Endometrial microvascular endothelial cells (primary cell): ENCODE measurements at regions not wholly inside any gene's neighbourhood (a gene's known extent, or its start where the extent isn't known, plus 50 kb on each side); places are given as distances from the start of the nearest gene placed in this dataset.

Experiments used
- in situ Hi-C: cut with HindIII; loops from 2 replicates; pipeline ENCODE4 v1.10.0; 2017; ENCODE audit warnings: low sequenced_read_pairs, low pct_unique_long_range_greater_than_20kb; ENCODE audit errors: inconsistent ontology term

GRCh38 chr17:56681561-56682266 is 88.2 kb downstream of the NOG start:
- in situ Hi-C loops: no loop called here

- in situ Hi-C loops: no loop called here
These were observed 94.7 kb downstream of the NOG start for GRCh38 chr17:56688151-56688550.

- in situ Hi-C loops: no loop called here
These were observed 97.2 kb downstream of the NOG start for GRCh38 chr17:56690441-56691291.

GRCh38 chr17:56694825-56695224 is 101.3 kb downstream of the NOG start:
- in situ Hi-C loops: no loop called here

GRCh38 chr17:56697190-56697589 is 103.7 kb downstream of the NOG start:
- in situ Hi-C loops: no loop called here

- in situ Hi-C loops: no loop called here
These were observed 105.8 kb downstream of the NOG start for GRCh38 chr17:56699186-56699894.

- in situ Hi-C loops: loop anchor here (25.0 kb wide), 1 partner anchor 114 kb away; the partner anchor contains the start of gene NOG
These were observed 107.5 kb downstream of the NOG start for GRCh38 chr17:56700919-56701420.

- in situ Hi-C loops: loop anchor here (25.0 kb wide), 1 partner anchor 120 kb away; the partner anchor contains the start of gene NOG
These were observed 114.1 kb downstream of the NOG start for GRCh38 chr17:56707312-56708219.

- in situ Hi-C loops: loop anchor here (25.0 kb wide), 1 partner anchor 121 kb away; the partner anchor contains the start of gene NOG
These were observed 114.7 kb downstream of the NOG start for GRCh38 chr17:56708220-56708558.

GRCh38 chr17:56708670-56709410 is 115.3 kb downstream of the NOG start:
- in situ Hi-C loops: loop anchor here (25.0 kb wide), 1 partner anchor 122 kb away; the partner anchor contains the start of gene NOG

GRCh38 chr17:56710986-56711385 is 117.5 kb downstream of the NOG start:
- in situ Hi-C loops: loop anchor here (25.0 kb wide), 1 partner anchor 124 kb away; the partner anchor contains the start of gene NOG

- in situ Hi-C loops: loop anchor here (25.0 kb wide), 1 partner anchor 128 kb away; the partner anchor contains the start of gene NOG
These were observed 117.9 kb downstream of the C17orf67 start for GRCh38 chr17:56715613-56716357.

GRCh38 chr17:56717471-56717870 is 116.2 kb downstream of the C17orf67 start:
- in situ Hi-C loops: loop anchor here (25.0 kb wide), 1 partner anchor 130 kb away; the partner anchor contains the start of gene NOG

- in situ Hi-C loops: loop anchor here (25.0 kb wide), 1 partner anchor 131 kb away; the partner anchor contains the start of gene NOG
These were observed 115.2 kb downstream of the C17orf67 start for GRCh38 chr17:56718515-56718914.

GRCh38 chr17:56723421-56723820 is 110.3 kb downstream of the C17orf67 start:
- in situ Hi-C loops: loop anchor here (25.0 kb wide), 1 partner anchor 136 kb away; the partner anchor contains the start of gene NOG

GRCh38 chr17:56724664-56725063 is 109.1 kb downstream of the C17orf67 start:
- in situ Hi-C loops: loop anchor here (25.0 kb wide), 1 partner anchor 137 kb away; the partner anchor contains the start of gene NOG
